BE2C (cell line): ENCODE measurements at regions not wholly inside any gene's neighbourhood (a gene's known extent, or its start where the extent isn't known, plus 50 kb on each side); places are given as distances from the start of the nearest gene placed in this dataset.

Experiments
- DNase-seq: peaks from one replicate; pipeline ENCODE4 v3.0.0-alpha.2; 2020
- H3K27me3 ChIP-seq: fragments of 250-450 bp; sonication (Bioruptor Pico); 2 replicates; pipeline ENCODE4 v1.5.1; 2020; ENCODE audit warnings: mild to moderate bottlenecking
- H3K36me3 ChIP-seq: fragments of 250-450 bp; sonication (Bioruptor Pico); 2 replicates; pipeline ENCODE4 v1.5.1; 2020; ENCODE audit warnings: mild to moderate bottlenecking
- H3K4me1 ChIP-seq: fragments of 250-450 bp; sonication (Bioruptor Pico); 2 replicates; pipeline ENCODE4 v1.5.1; 2020
- H3K4me3 ChIP-seq: 2 replicates; pipeline ENCODE4 v1.5.1; 2011; ENCODE audit warnings: low read depth, low read length
- H3K9me3 ChIP-seq: fragments of 250-450 bp; sonication (Bioruptor Pico); 2 replicates; pipeline ENCODE4 v1.5.1; 2020
- CTCF ChIP-seq: IDR thresholded peaks from 2 replicates; pipeline ENCODE4 v1.5.1; 2012; ENCODE audit warnings: mild to moderate bottlenecking, low read depth, low read length

GRCh38 chr1:209387271-209387968 is 196.1 kb upstream of the CAMK1G start:
- H3K4me3 ChIP-seq, result no peak overlapping the region
- TF ChIP-seq CTCF, result no peak
- DNase-seq, result no peak
- no peaks in the 10 kb centered on the region for H3K36me3 ChIP-seq
- H3K27me3 ChIP-seq, result no peaks in the 10 kb centered on the region
- H3K9me3 ChIP-seq, result no peaks in the 10 kb centered on the region
- H3K4me1 ChIP-seq, result no peaks in the 10 kb centered on the region

DNA sequence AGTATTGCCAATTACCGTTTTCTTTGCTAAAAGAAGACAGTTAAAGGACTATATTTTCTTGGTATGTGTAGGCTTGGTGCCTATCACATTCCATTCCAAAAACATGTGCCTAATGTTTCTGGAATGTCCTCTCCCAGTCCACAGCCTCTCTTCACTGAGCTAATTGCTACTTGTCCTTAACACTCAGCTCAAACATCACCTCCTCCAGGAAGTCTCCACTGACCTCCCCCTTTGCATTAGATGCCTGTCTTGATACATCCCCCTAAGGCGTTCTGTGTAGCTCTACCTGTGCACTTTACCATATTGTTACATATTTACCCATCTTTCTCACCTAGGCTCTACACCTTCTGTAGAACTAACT is 195.6 kb upstream of the CAMK1G start:
- Histone ChIP-seq H3K4me1 (no peaks in the 10 kb centered on the region), H3K4me3 (no peak overlapping the region), H3K36me3 (no peaks in the 10 kb centered on the region), H3K27me3 (no peaks in the 10 kb centered on the region), H3K9me3 (no peaks in the 10 kb centered on the region)
- DNase-seq, result no peak
- no peak for TF ChIP-seq CTCF

DNA sequence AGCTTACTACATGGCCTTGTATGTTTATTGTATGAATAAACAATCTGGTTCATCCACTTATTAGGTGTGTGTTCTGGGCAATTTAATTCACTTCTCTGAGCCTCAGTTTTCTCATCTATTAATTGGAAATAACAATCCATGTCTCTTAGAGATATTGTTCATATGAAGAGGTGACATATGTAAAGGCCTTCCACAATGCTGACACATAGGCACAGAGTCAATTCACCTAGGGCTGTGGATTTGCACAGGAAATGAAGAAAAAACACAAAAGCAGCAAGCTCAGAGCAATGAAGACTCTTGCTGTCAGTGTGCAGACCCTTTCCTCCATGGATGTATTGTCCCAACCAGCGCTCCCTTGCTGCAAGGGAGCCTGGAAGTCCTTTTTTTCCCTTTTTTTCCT is 195.2 kb upstream of the CAMK1G start:
- Histone ChIP-seq H3K4me3 (no peak overlapping the region), H3K4me1 (no peaks in the 10 kb centered on the region), H3K27me3 (no peaks in the 10 kb centered on the region), H3K9me3 (no peaks in the 10 kb centered on the region), H3K36me3 (no peaks in the 10 kb centered on the region)
- DNase-seq, result no peak
- no peak for TF ChIP-seq CTCF

GRCh38 chr1:209389258-209389657 is 194.3 kb upstream of the CAMK1G start:
- Histone ChIP-seq H3K4me1 (no peaks in the 10 kb centered on the region), H3K4me3 (no peak overlapping the region), H3K9me3 (no peaks in the 10 kb centered on the region), H3K27me3 (no peaks in the 10 kb centered on the region), H3K36me3 (no peaks in the 10 kb centered on the region)
- no peak for TF ChIP-seq CTCF
- no peak for DNase-seq

- no peak for TF ChIP-seq CTCF
- H3K4me3 ChIP-seq, result no peak overlapping the region
- no peaks in the 10 kb centered on the region for H3K9me3 ChIP-seq
- H3K27me3 ChIP-seq, result no peaks in the 10 kb centered on the region
- DNase-seq, result no peak
- no peaks in the 10 kb centered on the region for H3K4me1 ChIP-seq
- no peaks in the 10 kb centered on the region for H3K36me3 ChIP-seq
Measured at GRCh38 chr1:209389975-209390374, 193.5 kb upstream of the CAMK1G start.

- no peaks in the 10 kb centered on the region for H3K9me3 ChIP-seq
- H3K4me1 ChIP-seq, result no peaks in the 10 kb centered on the region
- TF ChIP-seq CTCF, result no peak
- DNase-seq, result no peak
- H3K4me3 ChIP-seq, result no peak overlapping the region
- no peaks in the 10 kb centered on the region for H3K27me3 ChIP-seq
- no peaks in the 10 kb centered on the region for H3K36me3 ChIP-seq
Measured at GRCh38 chr1:209390764-209391163, 192.8 kb upstream of the CAMK1G start.
